Erythroblast (primary cell): ENCODE measurements at regions not wholly inside any gene's neighbourhood (a gene's known extent, or its start where the extent isn't known, plus 50 kb on each side); places are given as distances from the start of the nearest gene placed in this dataset.

Source experiments
- GATA1 ChIP-seq: IDR thresholded peaks from 2 replicates; pipeline ENCODE4 v1.6.1; 2011; ENCODE audit warnings: low read depth, mild to moderate bottlenecking, control low read depth, low read length, moderate library complexity
- POLR2A ChIP-seq: IDR thresholded peaks from 2 replicates; pipeline ENCODE4 v1.6.1; 2011; ENCODE audit warnings: mild to moderate bottlenecking, low read length

DNA sequence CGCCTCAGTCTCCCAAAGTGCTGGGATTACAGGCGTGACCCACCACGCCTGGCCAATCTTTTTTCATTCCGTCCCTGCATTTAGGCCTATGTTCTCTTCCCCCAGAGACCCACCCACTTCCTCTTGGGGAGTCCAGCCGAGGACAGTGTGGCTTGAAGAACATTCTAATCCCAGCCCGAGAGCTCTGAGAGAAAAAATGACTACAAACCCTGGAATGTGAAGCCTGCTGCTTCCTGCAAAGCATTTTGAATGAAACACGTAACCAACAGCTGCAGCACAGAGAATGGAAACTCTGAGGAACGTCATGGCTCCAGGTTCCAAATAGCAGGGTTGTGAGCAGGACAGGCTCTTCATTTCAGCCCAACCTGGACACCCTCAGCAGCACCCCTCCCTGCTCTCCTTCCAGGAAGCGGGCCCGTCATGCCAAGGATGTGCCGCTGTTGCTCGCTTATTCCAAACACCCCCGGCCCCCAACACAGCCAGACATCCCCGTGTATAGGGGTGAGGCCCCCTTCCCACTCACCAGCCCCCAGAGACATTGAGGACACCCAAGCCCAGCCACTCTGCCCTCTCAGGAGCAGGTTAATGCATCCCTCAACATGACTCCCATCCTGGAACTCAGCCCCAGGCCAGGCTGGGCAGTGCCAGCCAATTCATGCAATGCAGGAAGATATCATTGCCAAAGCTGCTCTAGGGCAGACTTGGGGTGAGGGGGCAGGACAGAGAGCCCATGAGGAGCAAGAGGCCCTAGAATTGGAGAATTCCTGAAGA lies 139.8 kb downstream of the ZFP36L2 start:
- TF ChIP-seq POLR2A (no peak), GATA1 (no peak)
